Endothelial cell of umbilical vein (primary cell): ENCODE measurements at regions not wholly inside any gene's neighbourhood (a gene's known extent, or its start where the extent isn't known, plus 50 kb on each side); places are given as distances from the start of the nearest gene placed in this dataset.

Experiments
- BruUV-seq: library from RNA; stranded (reverse); fragments of 400-500 nt; replicated peaks from 2 replicates; lab custom pipeline; 2021; lab: Mats Ljungman, UMichigan
- CTCF ChIA-PET: fragments of 300-600, 350-600 bp; sonication (Branson Sonifier 250); formaldehyde crosslinking; loops from one replicate; lab custom pipeline; 2021; ENCODE audit warnings: antibody characterized with exemption, inconsistent platforms; lab: Charles Lee
- POLR2A ChIA-PET: fragments of 300-600, 350-600 bp; sonication (Branson Sonifier 250); formaldehyde crosslinking; loops from one replicate; lab custom pipeline; 2021; ENCODE audit warnings: antibody characterized with exemption, inconsistent platforms; lab: Charles Lee
- DNase-seq: peaks from one replicate; pipeline ENCODE4 v3.0.0-alpha.2; 2011; ENCODE audit warnings: low read depth, low spot score
- FAIRE-seq: peaks from 2 replicates; lab custom pipeline; 2011; peaks lifted over from hg19 to GRCh38; lab: Jason Lieb, UNC
- H2AFZ ChIP-seq: 2 replicates; pipeline ENCODE4 v1.6.0; 2012; ENCODE audit warnings: low read depth, low read length, control low read depth, inconsistent platforms
- H3K27ac ChIP-seq: 2 replicates; pipeline ENCODE4 v1.5.1; 2011; ENCODE audit warnings: low read depth, mild to moderate bottlenecking, control low read depth, low read length, moderate library complexity; ENCODE audit not compliant: insufficient read depth
- H3K27me3 ChIP-seq, 2 experiments: 2 replicates each; pipeline versions ENCODE4 v1.6.0 to v1.6.1; 2011; ENCODE audit warnings: low read length in 2 of 2, mixed read lengths in 1 of 2; ENCODE audit not compliant: control insufficient read depth in 2 of 2, insufficient read depth in 2 of 2
- H3K36me3 ChIP-seq, 2 experiments: 2 replicates in 1 of 2; 3 replicates in 1 of 2; pipeline ENCODE4 v1.5.1; 2011; ENCODE audit warnings: low read length in 2 of 2, mild to moderate bottlenecking in 1 of 2, moderate library complexity in 1 of 2; ENCODE audit not compliant: control insufficient read depth in 2 of 2, insufficient read depth in 2 of 2; ENCODE audit errors: extremely low read depth in 1 of 2
- H3K4me1 ChIP-seq: 3 replicates; pipeline ENCODE4 v1.5.1; 2011; ENCODE audit warnings: mild to moderate bottlenecking, low read length; ENCODE audit not compliant: control insufficient read depth, insufficient read depth; ENCODE audit errors: extremely low read depth
- H3K4me2 ChIP-seq: 2 replicates; pipeline ENCODE4 v1.6.1; 2011; ENCODE audit warnings: low read length, control low read depth, mixed read lengths; ENCODE audit not compliant: insufficient read depth
- H3K4me3 ChIP-seq, 3 experiments: fragments of 200-600 bp in 1 of 3; sonication (generic), shearing (Covaris generic) in 1 of 3; replicated peaks in 1 of 3; 2 replicates each; pipeline ENCODE4 v1.5.1; 2011 to 2016; ENCODE audit warnings: control low read depth in 3 of 3, low read length in 3 of 3, mild to moderate bottlenecking in 2 of 3, inconsistent platforms in 1 of 3, low read depth in 1 of 3, moderate library complexity in 1 of 3; ENCODE audit not compliant: insufficient read depth in 1 of 3
- H3K79me2 ChIP-seq: 2 replicates; pipeline ENCODE4 v1.6.0; 2012; ENCODE audit warnings: low read length, inconsistent platforms; ENCODE audit not compliant: control insufficient read depth, insufficient read depth
- H3K9ac ChIP-seq: replicated peaks from 2 replicates; pipeline ENCODE3; 2011; ENCODE audit warnings: low read length, control low read depth; ENCODE audit not compliant: insufficient read depth; ENCODE audit errors: extremely low read depth
- H3K9me1 ChIP-seq: replicated peaks from 3 replicates; pipeline ENCODE4 v1.6.0; 2011; ENCODE audit warnings: mild to moderate bottlenecking, low read length; ENCODE audit not compliant: control insufficient read depth, insufficient read depth; ENCODE audit errors: extremely low read depth
- H3K9me3 ChIP-seq: replicated peaks from 2 replicates; pipeline ENCODE4 v1.5.1; 2012; ENCODE audit warnings: low read length, inconsistent platforms; ENCODE audit not compliant: control insufficient read depth, insufficient read depth
- H4K20me1 ChIP-seq: replicated peaks from 2 replicates; pipeline ENCODE3; 2011; ENCODE audit warnings: mild to moderate bottlenecking, low read length; ENCODE audit not compliant: control insufficient read depth, insufficient read depth; ENCODE audit errors: extremely low read depth
- EZH2 ChIP-seq: IDR thresholded peaks from 2 replicates; pipeline ENCODE4 v1.6.1; 2012; ENCODE audit warnings: borderline replicate concordance, low read depth, mild to moderate bottlenecking, moderate library complexity, low read length, inconsistent platforms; ENCODE audit not compliant: severe bottlenecking
- FOS ChIP-seq: IDR thresholded peaks from 2 replicates; pipeline ENCODE4 v1.6.1; 2011; ENCODE audit warnings: mild to moderate bottlenecking, low read length, moderate library complexity, borderline replicate concordance; ENCODE audit not compliant: insufficient read depth
- GATA2 ChIP-seq: IDR thresholded peaks from 2 replicates; pipeline ENCODE4 v1.7.0; 2011; ENCODE audit warnings: low read depth, mild to moderate bottlenecking, moderate library complexity, mixed read lengths, low read length; ENCODE audit not compliant: insufficient read length, insufficient read depth
- JUN ChIP-seq: IDR thresholded peaks from 2 replicates; pipeline ENCODE4 v1.6.1; 2011; ENCODE audit warnings: borderline replicate concordance, low read depth; ENCODE audit not compliant: insufficient read length, insufficient read depth
- MYC ChIP-seq: IDR thresholded peaks from one replicate; pipeline ENCODE4 v1.6.1; 2011; ENCODE audit warnings: mild to moderate bottlenecking, low read depth, low read length
- POLR2A ChIP-seq: IDR thresholded peaks from 2 replicates; pipeline ENCODE4 v1.6.1; 2012; ENCODE audit warnings: low read depth, mild to moderate bottlenecking, control low read depth, low read length
- POLR2AphosphoS5 ChIP-seq: IDR thresholded peaks from 2 replicates; pipeline ENCODE4 v1.6.1; 2012; ENCODE audit warnings: low read depth, mild to moderate bottlenecking, control low read depth, low read length, moderate library complexity; ENCODE audit not compliant: insufficient read depth
- dilution Hi-C: fragments of 300-500 bp; cut with MboI; formaldehyde crosslinking; loops from one replicate; pipeline ENCODE4 v1.15.0; 2019; ENCODE audit warnings: low sequenced_read_pairs; ENCODE audit not compliant: extremely low pct_ligation_motif_present
- intact Hi-C: fragments of 100-400 bp; cut with micrococcal nuclease; formaldehyde crosslinking; loops from one replicate; pipeline ENCODE4 v1.10.0; 2022
- TF ChIP-seq, protein P1 (sequence below): IDR thresholded peaks from 2 replicates; pipeline ENCODE4 v1.6.1; 2011; ENCODE audit not compliant: insufficient read depth, insufficient read length
- TF ChIP-seq, protein P2 (sequence below), 2 donors: IDR thresholded peaks; 1 replicate in 1 of 2; 2 replicates in 1 of 2; pipeline ENCODE4 v1.5.1; 2011; ENCODE audit warnings: low read length in 2 of 2, mild to moderate bottlenecking in 2 of 2, moderate library complexity in 2 of 2, control low read depth in 1 of 2, inconsistent platforms in 1 of 2, low read depth in 1 of 2; ENCODE audit not compliant: insufficient read depth in 1 of 2; ENCODE audit errors: extremely low read depth in 1 of 2

DNA sequence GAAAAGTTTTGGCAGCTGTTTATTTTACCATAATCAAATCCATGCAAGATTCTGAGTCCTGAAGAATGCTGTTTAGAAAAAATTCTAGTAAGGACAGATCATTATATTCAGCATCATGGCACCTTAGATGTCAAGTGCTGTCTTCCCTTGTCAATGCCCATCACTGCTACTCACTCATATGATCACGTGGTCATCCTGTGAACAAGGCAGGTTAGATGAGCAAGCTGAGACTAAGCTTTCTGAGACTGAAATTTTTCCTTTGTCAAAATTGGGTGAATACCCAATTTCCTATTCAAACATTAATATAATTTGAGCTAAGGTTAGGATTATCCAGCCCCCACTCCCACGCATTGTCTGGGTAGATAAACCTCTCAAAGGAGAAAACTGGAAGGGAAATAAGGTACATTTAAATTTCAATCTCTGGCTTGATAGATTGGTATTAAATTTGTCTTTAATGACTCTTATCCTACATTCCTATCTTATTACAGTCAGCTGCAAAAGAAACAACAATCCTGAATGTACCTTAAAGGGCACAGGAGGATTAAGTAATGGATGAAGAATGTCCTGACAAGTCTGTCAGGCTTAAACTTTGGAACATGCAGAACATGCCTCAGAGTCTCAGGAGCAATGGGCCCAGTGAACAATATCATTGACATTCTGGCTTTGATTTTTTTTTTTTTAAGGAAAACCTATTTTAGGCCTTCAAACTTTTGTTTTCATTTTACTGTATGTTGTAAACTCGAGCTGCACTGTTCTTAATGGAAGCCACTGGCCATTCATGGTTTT lies 148.7 kb upstream of the RANBP3L start:
- Histone ChIP-seq H3K4me3 (no peak overlapping the region), H3K9me3 (no peaks in the 10 kb centered on the region), H2AFZ (no peak overlapping the region), H3K27ac (no peak overlapping the region), H3K36me3 (no peaks in the 10 kb centered on the region), H3K4me1 (no peaks in the 10 kb centered on the region), H3K79me2 (no peaks in the 10 kb centered on the region), H3K27me3 (no peaks in the 10 kb centered on the region), H3K9ac (no peak overlapping the region), H4K20me1 (no peaks in the 10 kb centered on the region), H3K4me2 (no peak overlapping the region), H3K9me1 (no peaks in the 10 kb centered on the region)
- no peak for DNase-seq
- CTCF ChIA-PET: interaction anchor here (0.6 kb wide), 1 partner anchor 174 kb away, joined by 3 read pairs; no protein-coding TSS in a partner anchor
- no TSS peak for BruUV-seq
- POLR2A ChIA-PET: no interaction called here
- dilution Hi-C loops (no loop called here), intact Hi-C loops (no loop called here)
- TF ChIP-seq POLR2A: no peak
- no peak for TF ChIP-seq MYC
- TF ChIP-seq GATA2: no peak
- TF ChIP-seq EZH2: no peak
- TF ChIP-seq, protein P1, sequence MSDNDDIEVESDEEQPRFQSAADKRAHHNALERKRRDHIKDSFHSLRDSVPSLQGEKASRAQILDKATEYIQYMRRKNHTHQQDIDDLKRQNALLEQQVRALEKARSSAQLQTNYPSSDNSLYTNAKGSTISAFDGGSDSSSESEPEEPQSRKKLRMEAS: no peak
- no peak for TF ChIP-seq POLR2AphosphoS5
- FAIRE-seq: no peak

DNA sequence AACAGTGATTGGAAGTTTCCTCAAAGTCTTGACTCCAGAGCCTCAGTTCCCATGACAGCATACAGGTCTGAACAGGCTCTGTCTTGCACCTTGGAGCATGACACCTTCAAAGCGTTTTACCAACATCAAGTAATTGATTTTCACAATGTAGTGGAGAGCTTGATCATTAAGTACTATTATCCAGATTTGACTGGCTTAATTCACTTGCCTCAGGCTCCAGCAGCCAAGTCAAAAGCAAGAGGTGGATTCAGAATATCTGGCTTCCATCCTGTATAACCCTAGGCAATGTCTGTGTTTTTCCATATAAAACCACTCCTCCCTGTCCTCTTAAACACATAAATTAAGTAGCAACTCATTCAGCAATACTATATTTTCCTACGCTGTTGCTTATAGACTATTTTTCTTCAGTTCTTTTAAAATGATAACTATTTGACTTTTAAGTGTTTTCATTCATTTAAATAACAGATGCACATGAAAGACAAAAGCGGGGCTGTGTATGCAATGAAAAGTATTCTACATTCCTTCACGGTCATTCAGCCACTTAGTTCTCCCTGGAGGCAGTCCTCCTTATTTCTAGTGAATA lies 150.8 kb upstream of the RANBP3L start:
- Histone ChIP-seq H3K9me3 (no peaks in the 10 kb centered on the region), H4K20me1 (no peaks in the 10 kb centered on the region), H3K79me2 (no peaks in the 10 kb centered on the region), H3K4me1 (no peaks in the 10 kb centered on the region), H3K27me3 (no peaks in the 10 kb centered on the region), H3K36me3 (no peaks in the 10 kb centered on the region), H3K9ac (no peak overlapping the region), H3K27ac (no peak overlapping the region), H3K9me1 (no peaks in the 10 kb centered on the region), H3K4me2 (no peak overlapping the region), H3K4me3 (no peak overlapping the region), H2AFZ (no peak overlapping the region)
- POLR2A ChIA-PET: no interaction called here
- no peak for DNase-seq
- CTCF ChIA-PET: no interaction called here
- intact Hi-C loops: no loop called here
- dilution Hi-C loops: no loop called here
- TF ChIP-seq EZH2 (no peak), POLR2A (no peak), POLR2AphosphoS5 (no peak), FOS (no peak), JUN (no peak), GATA2 (no peak), MYC (no peak)
- TF ChIP-seq, protein P2, sequence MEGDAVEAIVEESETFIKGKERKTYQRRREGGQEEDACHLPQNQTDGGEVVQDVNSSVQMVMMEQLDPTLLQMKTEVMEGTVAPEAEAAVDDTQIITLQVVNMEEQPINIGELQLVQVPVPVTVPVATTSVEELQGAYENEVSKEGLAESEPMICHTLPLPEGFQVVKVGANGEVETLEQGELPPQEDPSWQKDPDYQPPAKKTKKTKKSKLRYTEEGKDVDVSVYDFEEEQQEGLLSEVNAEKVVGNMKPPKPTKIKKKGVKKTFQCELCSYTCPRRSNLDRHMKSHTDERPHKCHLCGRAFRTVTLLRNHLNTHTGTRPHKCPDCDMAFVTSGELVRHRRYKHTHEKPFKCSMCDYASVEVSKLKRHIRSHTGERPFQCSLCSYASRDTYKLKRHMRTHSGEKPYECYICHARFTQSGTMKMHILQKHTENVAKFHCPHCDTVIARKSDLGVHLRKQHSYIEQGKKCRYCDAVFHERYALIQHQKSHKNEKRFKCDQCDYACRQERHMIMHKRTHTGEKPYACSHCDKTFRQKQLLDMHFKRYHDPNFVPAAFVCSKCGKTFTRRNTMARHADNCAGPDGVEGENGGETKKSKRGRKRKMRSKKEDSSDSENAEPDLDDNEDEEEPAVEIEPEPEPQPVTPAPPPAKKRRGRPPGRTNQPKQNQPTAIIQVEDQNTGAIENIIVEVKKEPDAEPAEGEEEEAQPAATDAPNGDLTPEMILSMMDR (IDR thresholded peaks at IDR 0.05; ENCODE audit: extremely low read depth in 1 of 2, insufficient read depth in 1 of 2, low read depth in 1 of 2, low read length in 2 of 2): no peak
- TF ChIP-seq, protein P1: no peak
- FAIRE-seq: no peak
- no TSS peak for BruUV-seq
